NCI-H146 (cell line): ENCODE measurements at regions not wholly inside any gene's neighbourhood (a gene's known extent, or its start where the extent isn't known, plus 50 kb on each side); places are given as distances from the start of the nearest gene placed in this dataset.
A peak's percentile ranks its signal among the peaks of the same experiment; 100 is the strongest.
"Not testable (repeated sequence)": the region's sequence is repeated elsewhere in the genome, so short reads cannot be mapped to it uniquely, and the experiment has no call there.

Experiments
- DNase-seq: peaks from one replicate; lab custom pipeline; 2025; lab: John Stamatoyannopoulos, UW

DNA sequence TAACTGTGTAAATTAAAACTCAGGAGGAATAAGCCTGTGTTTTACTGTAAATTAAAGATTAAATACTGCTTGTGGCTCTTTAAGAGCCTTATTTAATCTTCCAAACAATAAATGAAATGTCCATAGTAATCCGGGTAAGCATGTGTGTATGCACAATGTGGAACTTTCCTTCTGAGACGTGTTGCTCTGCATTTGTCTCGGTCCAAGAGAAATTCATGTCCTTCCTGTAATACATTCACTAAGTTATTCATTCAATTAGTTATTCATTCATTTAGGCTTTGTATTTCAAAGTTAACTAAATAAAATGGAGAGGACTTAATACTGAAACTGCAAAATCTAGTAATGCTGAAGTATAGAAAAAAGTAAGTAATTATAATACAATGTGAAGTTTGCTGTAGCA lies 2728.8 kb downstream of the PCDH7 start:
- DNase-seq = no peak

DNA sequence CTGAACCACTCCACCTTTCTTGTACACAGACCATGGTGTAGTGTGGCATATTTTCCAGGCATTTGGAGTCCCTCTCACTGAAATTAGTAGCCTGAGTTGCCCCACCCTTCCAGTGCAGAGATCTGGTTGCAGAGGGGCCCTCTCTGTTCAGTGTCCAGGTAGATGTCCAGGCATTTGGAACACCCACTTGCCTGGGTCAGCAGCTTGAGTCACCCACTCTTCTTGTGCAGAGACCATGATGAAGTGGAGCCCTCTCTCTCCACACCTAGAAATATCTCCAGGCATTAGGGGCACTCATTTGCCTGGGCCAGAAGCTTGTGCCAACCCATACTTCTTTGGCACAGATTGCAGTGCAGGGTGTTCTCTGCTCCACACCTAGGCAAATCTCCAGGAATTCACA lies 2733.3 kb downstream of the PCDH7 start:
- no peak for DNase-seq

DNA sequence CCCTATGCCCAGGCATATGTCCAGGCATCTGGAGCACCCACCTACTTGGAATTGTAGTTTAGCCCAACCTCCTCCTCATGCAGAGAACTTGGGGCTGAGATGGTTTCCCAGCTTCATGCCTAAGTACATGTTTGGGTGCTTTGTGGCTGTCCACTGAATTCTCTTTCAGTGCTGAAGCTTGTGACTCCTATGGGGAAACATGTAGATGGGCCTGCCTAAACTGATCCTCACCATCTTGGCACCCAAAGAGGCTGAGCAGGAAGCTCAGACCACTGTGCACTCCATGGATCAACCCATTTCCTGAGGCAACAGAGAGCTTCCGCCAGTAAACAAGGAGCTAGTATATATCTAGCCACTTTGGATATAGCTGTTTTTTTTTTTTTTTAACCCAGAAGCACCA lies 2733.7 kb downstream of the PCDH7 start:
- DNase-seq = no peak

DNA sequence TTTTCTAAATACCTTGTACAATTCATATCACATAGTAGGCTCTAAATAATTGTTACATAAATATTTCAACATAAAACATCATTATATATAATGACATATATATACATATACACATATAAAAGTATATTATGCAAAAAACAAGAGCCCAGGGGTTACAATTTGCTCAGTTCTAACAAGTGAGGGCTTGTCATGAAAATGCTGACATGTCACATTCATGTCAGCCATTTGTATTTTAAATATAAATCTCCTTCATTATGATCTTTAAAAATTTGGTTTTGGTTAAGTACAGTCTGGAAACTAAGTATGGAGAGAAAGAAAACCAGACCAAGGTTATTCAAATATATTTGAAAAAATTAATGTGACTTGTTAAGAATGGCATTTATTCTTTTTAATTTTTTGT lies 2745.4 kb downstream of the PCDH7 start:
- no peak for DNase-seq

DNA sequence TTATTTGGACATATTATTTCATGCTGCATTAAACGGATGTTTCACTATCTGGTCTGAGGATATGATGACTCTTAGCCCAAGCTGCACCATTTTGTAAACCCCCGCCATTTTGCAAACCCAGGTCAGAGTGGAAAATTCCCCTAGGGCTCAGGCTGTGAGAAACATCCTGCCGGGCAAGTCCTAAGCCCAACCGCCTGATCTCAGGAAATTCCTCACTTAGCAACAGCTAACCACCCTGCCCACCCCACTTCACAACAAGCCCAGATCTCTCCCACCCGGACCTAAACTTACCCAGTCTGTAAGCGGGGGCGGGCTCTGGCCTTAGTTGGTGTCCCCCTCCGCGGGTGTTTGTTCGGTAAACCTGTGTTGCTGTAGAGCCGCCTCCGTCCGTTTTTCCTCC lies 2747.1 kb downstream of the PCDH7 start:
- DNase-seq = peak; percentile 16

DNA sequence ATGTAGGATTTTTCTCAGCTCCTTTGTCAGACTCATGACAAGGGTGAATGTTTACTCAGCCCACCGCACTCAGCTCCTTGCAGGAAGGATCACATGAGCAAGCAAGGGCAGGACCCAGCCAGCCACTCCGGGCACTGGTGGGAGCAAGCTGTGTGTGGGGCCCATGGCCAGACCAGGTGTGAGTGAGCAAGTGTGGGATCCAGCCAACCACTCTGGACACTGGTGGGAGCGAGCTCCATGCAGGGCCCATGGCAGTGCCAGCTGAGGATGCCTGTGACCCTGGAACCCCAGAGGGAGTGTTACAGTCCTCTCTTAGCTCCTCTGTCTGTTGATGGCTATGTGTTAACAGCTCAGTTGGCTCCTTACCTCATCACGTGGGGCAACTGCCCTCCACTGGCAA lies 2750.6 kb downstream of the PCDH7 start:
- DNase-seq = no peak

DNA sequence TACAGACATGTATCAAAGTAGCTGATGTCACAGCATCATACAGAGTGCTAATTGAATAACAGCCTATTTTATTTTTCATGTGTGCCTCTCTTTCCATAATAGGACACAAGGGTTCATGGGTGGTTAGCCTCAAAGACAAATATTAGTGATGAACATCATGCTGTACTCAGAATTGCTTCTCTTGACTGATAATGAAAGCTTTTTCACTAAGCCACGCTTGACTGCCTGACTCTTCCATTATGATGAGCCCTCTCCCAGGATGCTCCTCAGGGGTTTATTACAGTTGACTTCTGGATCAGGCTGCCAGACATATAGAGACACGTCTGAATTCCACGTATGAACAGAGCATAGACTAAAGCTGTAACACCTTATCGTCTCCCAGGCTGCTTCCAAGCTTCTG lies 2757.5 kb downstream of the PCDH7 start:
- DNase-seq = no peak

DNA sequence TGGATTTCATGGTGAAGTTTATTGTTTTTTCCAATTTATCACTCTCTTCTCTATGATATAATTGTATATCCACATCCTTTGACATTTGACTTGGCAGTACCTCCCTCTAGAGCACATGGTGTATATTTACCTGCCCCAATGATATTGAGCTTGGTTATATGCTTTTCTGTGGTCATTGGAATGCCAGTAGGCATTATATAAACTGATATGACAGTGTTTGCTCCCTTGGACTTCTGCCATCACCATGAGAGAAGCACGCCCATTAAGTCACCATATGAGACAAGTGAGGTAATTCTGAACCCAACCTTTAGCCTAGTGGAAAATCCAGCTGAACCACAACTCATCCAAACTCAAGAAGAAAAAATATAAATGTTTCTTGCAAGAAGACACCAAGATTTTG lies 2761.5 kb downstream of the ARAP2 start:
- DNase-seq = peak; percentile 5

DNA sequence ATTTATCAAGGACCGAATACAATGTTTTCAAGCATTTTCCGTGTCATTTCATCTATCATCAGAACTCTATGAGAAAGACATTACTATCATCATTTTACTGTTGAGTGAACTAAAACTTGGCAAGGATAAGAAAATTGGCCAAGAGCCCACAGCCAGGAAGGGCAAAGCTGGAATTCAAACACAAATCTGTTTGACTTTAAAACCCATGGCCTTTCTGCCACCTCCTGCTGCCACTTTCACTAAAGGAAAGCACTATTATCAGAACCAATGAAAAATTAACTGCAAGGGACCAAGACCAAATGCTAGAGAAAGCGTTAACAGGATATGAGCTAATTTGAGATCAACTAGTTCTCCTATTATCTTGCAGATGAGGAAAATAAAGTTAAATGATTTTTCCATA lies 2759.2 kb downstream of the ARAP2 start:
- DNase-seq = no peak

DNA sequence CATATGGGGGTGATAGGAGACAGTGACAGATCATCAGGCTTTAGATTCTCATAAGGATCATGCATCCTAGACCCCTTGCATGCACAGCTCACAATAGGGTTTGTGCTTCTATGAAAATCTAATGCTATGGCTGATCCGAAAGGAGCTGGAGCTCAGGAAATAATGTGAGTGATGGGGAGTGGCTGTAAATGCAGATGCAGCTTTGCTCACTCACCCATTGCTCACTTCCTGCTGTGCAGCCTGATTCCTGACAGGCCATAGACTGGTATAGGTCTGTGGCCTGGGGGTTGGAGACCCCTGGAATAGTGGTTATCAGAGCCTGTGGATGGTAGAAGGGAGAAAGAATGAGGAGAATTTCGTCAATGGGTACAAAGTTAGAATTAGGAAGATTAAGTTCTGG lies 2751.1 kb downstream of the ARAP2 start:
- DNase-seq = no peak

DNA sequence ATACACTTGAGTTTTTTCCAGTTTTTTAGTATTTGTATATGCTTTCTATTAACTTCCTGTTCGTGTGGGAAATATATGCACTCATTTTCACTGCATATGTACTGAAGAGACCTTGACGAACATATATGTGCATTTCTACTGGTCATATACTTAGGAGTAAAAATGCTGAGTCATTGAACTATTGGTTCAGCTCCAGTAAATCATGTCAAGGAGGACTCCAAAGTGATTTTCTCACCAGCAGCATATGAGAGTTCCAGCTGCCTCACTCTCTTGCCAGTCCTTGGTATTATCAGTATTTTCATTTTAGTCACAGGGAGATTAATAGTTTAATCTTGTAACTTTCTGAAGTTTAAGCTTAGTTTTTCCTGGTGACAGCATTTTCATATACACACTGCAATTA lies 2750.2 kb downstream of the ARAP2 start:
- DNase-seq = no peak

DNA sequence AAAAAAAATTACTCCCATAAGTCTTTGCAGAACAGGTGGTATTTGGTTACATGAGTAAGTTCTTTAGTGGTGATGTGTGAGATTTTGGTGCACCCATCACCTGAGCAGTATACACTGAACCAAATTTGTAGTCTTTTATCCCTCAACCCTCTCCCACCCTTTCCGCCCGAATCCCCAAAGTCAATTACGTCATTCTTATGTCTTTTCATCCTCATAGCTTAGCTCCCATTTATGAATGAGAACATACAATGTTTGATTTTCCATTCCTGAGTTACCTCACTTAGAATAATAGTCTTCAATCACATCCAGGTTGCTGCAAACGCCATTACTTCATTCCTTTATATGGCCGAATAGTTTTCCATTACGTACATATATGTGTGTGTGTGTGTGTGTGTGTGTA lies 2742.7 kb downstream of the ARAP2 start:
- DNase-seq = not testable (repeated sequence)

DNA sequence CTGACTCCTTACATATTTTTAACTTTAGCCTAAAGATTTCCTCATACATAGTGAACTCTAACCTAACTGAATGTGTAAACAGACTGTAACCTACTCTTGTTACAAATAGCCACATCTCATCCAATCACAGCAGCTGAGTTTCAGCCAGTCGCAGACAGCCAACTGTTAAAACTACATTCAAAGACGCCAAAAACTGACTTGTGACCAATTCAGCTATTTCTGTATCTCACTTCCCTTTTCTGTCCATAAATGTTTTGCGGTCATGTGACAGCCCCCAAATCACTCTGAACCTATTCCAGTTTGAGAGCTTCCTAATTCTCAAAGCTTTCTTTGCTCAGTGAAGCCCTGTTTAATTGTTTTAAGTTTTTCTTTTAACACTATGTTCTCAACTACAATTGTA lies 2731.9 kb downstream of the ARAP2 start:
- no peak for DNase-seq

DNA sequence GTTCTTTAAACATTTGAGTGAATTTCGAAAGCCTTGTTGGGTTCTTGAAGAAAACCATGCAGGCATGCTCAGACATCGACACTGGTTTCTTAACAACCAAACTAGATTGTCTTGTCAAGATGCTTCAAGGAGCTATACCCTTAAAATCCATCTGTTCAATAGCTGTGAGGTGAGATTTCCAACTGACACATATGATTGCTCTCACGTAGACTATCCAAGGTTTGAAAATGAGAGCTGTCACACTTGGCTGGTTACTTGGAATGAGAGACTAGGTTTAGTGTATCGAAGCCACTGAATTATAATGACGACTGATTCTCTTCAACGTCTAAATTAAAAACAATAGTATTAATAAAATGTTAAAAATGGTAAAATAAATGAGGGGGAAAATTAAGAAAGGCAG lies 2725.5 kb downstream of the ARAP2 start:
- no peak for DNase-seq

DNA sequence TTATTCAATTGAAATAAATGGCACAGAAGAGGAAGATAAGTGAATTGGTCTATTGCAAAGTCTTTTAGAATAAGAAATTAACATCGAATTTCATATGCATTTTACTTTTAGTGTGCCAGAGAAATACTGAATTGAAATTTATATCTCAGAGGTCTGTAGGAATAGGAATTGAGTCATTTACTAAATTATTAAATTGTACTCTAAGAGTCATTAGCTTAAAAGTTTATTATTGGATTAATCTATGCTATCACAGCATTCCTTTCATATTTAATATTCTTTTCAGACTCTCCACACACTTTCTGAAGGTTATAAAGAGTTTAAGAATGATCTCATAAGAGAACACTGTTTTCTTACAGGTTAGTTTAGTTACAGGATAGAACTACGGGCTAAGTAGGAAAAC lies 2711.5 kb downstream of the ARAP2 start:
- no peak for DNase-seq

DNA sequence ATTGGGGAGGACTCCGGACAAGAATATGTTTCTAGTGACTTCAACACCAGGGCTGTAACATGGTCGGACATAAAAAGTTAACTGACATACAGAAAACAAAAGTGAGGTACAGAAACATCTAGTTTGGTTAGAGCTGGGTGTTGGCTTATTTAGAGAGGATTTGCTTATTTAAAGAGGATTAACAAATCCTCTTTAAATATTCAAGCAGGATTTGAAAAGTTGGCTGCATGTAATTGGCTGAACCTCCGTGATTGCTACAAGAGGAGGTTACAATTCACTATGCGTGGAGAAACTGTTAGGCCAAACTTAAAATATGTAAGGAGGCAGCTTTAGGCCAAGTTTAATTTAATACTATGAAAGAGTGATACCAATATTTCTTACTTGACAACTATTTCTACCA lies 2707.4 kb downstream of the ARAP2 start:
- no peak for DNase-seq

DNA sequence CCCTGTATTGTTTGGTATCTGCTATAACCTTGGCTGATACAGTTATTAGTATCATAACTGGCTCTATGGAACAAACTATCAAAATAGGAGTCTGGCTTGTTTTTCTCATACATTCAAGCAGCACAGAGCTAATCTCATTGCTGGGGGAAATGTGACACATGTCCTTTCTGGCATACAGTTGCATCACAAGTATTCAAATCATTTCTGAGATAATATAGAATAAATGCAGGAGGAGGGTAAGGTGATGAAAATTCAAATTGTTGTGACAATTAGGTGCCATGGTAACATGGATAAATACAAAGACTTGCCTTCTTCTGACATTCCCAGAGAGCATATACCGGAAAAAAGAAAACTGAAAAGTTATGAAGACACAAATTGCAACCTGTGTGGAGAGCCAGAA lies 2706.8 kb downstream of the ARAP2 start:
- no peak for DNase-seq

DNA sequence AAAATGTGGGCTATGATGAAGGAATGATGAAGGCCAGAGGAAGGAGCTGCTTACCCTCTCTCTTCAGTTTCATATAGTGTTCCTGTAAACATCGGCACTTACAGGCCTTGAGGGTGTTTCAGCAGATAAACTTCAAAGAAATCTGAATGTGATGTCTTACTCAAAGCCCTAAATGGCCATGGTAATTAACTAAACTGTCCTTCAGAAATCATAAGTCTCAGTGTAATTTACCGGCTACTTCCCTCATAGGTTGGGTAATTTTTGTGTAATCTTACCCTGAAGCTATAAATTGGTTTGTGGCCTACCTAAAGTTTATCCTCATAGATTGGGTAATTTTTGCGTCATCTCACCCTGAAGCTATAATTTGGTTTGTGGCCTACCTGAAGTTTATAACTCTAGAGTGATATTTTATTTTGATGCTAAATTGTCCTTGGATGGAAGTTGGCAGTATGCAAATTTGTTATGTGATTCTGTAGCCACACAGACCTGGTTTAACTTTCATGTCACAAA lies 2700.3 kb downstream of the ARAP2 start:
- no peak for DNase-seq

DNA sequence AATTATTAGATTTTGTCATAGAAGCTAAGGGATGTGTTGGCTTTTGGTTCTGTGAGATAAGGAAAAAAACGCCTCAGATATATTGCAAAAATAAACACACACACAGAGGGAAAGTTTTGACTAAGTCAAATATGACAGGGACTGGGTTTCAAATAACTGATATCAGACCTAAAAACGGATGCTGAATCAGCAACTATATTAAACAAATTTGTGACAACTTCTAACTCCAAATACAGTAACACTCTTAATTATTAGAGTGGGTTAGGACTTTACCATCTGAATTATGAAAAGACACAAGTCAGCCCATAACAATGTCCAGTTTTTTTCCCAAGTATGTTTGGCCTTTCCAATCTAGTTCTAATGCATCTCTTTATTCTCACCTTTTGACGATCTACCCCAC lies 2693.1 kb downstream of the ARAP2 start:
- no peak for DNase-seq

DNA sequence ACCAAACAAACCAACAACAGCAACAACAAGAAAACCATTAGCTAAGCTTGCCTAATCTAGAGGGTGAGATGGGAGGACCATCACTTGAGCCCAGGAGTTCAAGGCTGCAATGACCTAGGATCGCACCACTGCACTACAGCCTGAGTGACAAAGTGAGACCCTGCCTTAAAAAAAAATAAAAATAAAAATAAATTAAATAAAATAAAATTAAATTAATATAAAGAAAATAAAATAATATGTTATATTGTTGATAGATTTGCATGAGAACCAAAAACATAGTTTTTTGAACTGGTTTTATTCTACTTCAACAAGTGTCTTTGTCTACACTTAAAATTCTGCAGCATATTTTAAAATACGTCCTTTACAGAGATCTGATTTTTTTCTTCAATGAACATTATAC lies 2683.1 kb downstream of the ARAP2 start:
- no peak for DNase-seq

DNA sequence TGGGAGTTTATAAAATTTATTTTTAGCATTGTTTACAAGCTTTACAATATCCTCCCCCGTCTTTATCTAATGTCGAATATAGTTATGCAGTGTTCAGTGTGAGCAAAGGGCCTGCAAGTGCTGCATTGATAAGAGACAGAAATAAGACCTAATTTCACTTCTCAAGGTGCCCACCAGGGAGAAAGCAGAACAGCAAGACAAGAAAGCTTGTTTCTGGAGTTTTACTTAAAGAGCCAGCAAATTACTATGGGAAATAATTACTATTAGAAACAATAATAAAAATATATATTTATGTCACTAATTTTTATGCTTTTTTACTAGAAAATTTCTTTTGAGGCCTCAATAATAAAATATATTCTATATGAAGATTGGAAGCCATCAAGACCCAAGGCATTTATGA lies 2677.7 kb downstream of the ARAP2 start:
- DNase-seq = no peak

DNA sequence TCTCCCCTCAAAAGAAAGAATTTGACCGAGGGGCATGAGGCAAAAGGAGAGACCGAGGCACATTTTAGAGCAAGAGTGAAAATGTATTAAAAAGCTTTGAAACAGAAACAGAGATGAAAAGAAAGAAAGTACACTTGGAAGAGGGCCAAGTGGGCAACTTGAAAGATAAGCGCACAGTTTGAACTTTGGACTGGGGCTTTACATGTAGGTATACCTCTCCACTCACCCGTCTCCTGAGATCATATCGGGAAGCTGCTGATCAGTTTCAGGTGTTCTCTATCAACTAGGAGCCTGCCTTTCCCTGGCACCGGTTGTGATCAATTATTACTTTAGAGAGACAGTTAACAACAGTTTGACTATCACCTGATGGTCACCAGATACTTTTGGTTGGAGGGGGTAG lies 2666.5 kb downstream of the ARAP2 start:
- DNase-seq = no peak

DNA sequence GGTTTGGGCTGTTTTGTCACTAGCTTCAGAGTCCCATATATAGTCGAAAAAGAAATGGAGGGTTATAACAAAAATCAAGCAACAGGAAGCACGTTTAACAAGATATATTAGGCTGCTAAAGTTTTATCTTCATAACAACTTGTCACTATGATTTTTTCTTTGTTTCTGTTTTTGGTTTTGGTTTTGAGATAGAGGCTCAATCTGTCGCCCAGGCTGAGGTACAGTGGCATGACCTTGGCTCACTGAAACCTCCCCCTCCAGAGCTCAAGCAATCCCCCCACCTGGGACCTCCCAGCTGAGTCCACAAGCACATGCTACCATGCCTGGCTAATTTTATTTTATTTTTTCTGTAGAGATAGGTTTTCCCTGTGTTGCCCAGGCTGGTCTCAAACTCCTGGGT lies 2664.4 kb downstream of the ARAP2 start:
- no peak for DNase-seq

DNA sequence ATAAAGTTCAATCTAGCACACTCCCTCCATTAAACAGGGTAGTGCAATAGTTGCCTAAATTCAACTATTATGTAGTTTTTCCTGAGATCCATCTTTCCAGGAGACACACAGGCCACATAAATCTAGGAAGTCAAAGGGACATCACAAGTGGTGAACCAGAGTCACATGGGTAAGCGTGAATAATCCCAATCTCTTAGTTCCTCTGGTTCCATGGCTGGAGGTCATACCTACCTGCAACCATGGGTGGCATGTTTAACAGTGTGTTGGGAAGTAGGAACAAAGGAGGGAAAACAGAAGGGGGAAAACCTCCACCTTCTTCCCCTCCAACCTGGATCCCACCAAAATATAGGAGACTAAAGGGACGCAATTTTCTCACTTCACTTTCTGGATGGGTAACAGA lies 2651.6 kb downstream of the ARAP2 start:
- no peak for DNase-seq

DNA sequence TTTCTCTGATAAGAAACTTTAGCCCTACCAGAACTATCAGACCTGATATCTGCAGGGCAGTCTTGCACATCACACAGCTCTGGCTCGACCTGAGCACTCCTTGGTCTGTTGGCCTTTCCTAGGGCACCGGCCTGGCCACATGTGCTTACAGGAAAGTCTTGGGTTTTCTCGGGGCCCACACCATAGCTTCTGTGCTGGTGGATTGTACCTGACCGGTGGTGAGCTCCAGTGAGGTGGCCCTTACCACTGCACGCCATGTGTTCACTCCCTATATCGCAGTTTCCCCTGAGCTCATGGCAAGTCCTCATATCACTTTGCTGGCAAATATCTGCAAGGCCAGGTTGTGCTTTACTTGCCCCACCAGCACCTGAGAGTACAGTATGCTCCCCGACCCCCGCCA lies 2637.4 kb downstream of the ARAP2 start:
- no peak for DNase-seq
